ENCODE measurements at regions not wholly inside any gene's neighbourhood (a gene's known extent, or its start where the extent isn't known, plus 50 kb on each side); places are given as distances from the start of the nearest gene placed in this dataset.

GRCh38 chr1:57799490-57800115 lies 375.7 kb upstream of the DAB1 start:
- TF ChIP-seq CTCF (IDR thresholded peaks at IDR 0.05; ENCODE audit: borderline replicate concordance, extremely low read depth, insufficient read depth) = no peak
- FAIRE-seq (no peak), DNase-seq (no peak)
- no peaks in the 10 kb centered on the region for H3K4me1 ChIP-seq (ENCODE audit: control insufficient read depth in 2 of 3, insufficient read depth in 2 of 3, low read depth in 1 of 3, low read length in 3 of 3)
- no peak overlapping the region for H3K27ac ChIP-seq (ENCODE audit: low read depth in 2 of 2, low read length in 2 of 2)
- no peaks in the 10 kb centered on the region for H3K36me3 ChIP-seq (ENCODE audit: control insufficient read depth in 2 of 3, insufficient read depth in 3 of 3, low read length in 3 of 3)
- H3K27me3 ChIP-seq (ENCODE audit: control insufficient read depth, insufficient read depth, low read length) = no peaks in the 10 kb centered on the region
- H3K4me3 ChIP-seq (ENCODE audit: low read length in 3 of 3) = no peak overlapping the region
- intact Hi-C loops (cut with DNase I) = no loop called here
- no peak overlapping the region for H3K9ac ChIP-seq (ENCODE audit: low read length in 3 of 3)
- no peaks in the 10 kb centered on the region for H3K9me3 ChIP-seq (ENCODE audit: control insufficient read depth in 2 of 3, insufficient read depth in 1 of 3, low read length in 3 of 3)

GRCh38 chr1:57798543-57798942 lies 374.7 kb upstream of the DAB1 start:
- no peak for TF ChIP-seq CTCF (IDR thresholded peaks at IDR 0.05; ENCODE audit: borderline replicate concordance, extremely low read depth, insufficient read depth)
- Histone ChIP-seq H3K9ac (ENCODE audit: low read length in 3 of 3) (no peak overlapping the region), H3K4me3 (ENCODE audit: low read length in 3 of 3) (no peak overlapping the region), H3K9me3 (ENCODE audit: control insufficient read depth in 2 of 3, insufficient read depth in 1 of 3, low read length in 3 of 3) (no peaks in the 10 kb centered on the region), H3K36me3 (ENCODE audit: control insufficient read depth in 2 of 3, insufficient read depth in 3 of 3, low read length in 3 of 3) (no peaks in the 10 kb centered on the region), H3K27me3 (ENCODE audit: control insufficient read depth, insufficient read depth, low read length) (no peaks in the 10 kb centered on the region), H3K4me1 (ENCODE audit: control insufficient read depth in 2 of 3, insufficient read depth in 2 of 3, low read depth in 1 of 3, low read length in 3 of 3) (no peaks in the 10 kb centered on the region), H3K27ac (ENCODE audit: low read depth in 2 of 2, low read length in 2 of 2) (no peak overlapping the region)
- DNase-seq (no peak), FAIRE-seq (no peak)
- intact Hi-C loops (cut with DNase I) = no loop called here

GRCh38 chr1:57797084-57797483 lies 373.2 kb upstream of the DAB1 start:
- H3K27me3 ChIP-seq (ENCODE audit: control insufficient read depth, insufficient read depth, low read length) = no peaks in the 10 kb centered on the region
- FAIRE-seq = no peak
- H3K9ac ChIP-seq (ENCODE audit: low read length in 3 of 3) = no peak overlapping the region
- no peak overlapping the region for H3K27ac ChIP-seq (ENCODE audit: low read depth in 2 of 2, low read length in 2 of 2)
- no peak for DNase-seq
- H3K4me3 ChIP-seq (ENCODE audit: low read length in 3 of 3) = no peak overlapping the region
- no peaks in the 10 kb centered on the region for H3K36me3 ChIP-seq (ENCODE audit: control insufficient read depth in 2 of 3, insufficient read depth in 3 of 3, low read length in 3 of 3)
- intact Hi-C loops (cut with DNase I) = no loop called here
- H3K4me1 ChIP-seq (ENCODE audit: control insufficient read depth in 2 of 3, insufficient read depth in 2 of 3, low read depth in 1 of 3, low read length in 3 of 3) = no peaks in the 10 kb centered on the region
- no peak for TF ChIP-seq CTCF (IDR thresholded peaks at IDR 0.05; ENCODE audit: borderline replicate concordance, extremely low read depth, insufficient read depth)
- no peaks in the 10 kb centered on the region for H3K9me3 ChIP-seq (ENCODE audit: control insufficient read depth in 2 of 3, insufficient read depth in 1 of 3, low read length in 3 of 3)

- DNase-seq (no peak), FAIRE-seq (no peak)
- intact Hi-C loops (cut with DNase I) = no loop called here
- Histone ChIP-seq H3K9ac (ENCODE audit: low read length in 3 of 3) (no peak overlapping the region), H3K4me1 (ENCODE audit: control insufficient read depth in 2 of 3, insufficient read depth in 2 of 3, low read depth in 1 of 3, low read length in 3 of 3) (no peaks in the 10 kb centered on the region), H3K9me3 (ENCODE audit: control insufficient read depth in 2 of 3, insufficient read depth in 1 of 3, low read length in 3 of 3) (no peaks in the 10 kb centered on the region), H3K27ac (ENCODE audit: low read depth in 2 of 2, low read length in 2 of 2) (no peak overlapping the region), H3K4me3 (ENCODE audit: low read length in 3 of 3) (no peak overlapping the region), H3K36me3 (ENCODE audit: control insufficient read depth in 2 of 3, insufficient read depth in 3 of 3, low read length in 3 of 3) (no peaks in the 10 kb centered on the region), H3K27me3 (ENCODE audit: control insufficient read depth, insufficient read depth, low read length) (no peaks in the 10 kb centered on the region)
- TF ChIP-seq CTCF (IDR thresholded peaks at IDR 0.05; ENCODE audit: borderline replicate concordance, extremely low read depth, insufficient read depth) = no peak
Measured at GRCh38 chr1:57796616-57797015, 372.8 kb upstream of the DAB1 start.
